ENCODE measurements at regions not wholly inside any gene's neighbourhood (a gene's known extent, or its start where the extent isn't known, plus 50 kb on each side); places are given as distances from the start of the nearest gene placed in this dataset.

- Histone ChIP-seq H3K9me3 (ENCODE audit: insufficient read depth, low read depth, low read length) (peaks cover 5% of the 10 kb centered on the region; the same call in 1 of the 2 replicates), H3K4me2 (ENCODE audit: low read depth, low read length, poor library complexity, severe bottlenecking) (no peak overlapping the region), H3K4me3 (ENCODE audit: low read length, poor library complexity, severe bottlenecking) (no peak overlapping the region), H3K79me2 (ENCODE audit: insufficient read depth, low read length) (no peaks in the 10 kb centered on the region), H3K4me1 (ENCODE audit: insufficient read depth, low read length, poor library complexity, severe bottlenecking) (no peaks in the 10 kb centered on the region), H3K9ac (ENCODE audit: low read depth, low read length, poor library complexity, severe bottlenecking) (no peak overlapping the region), H3F3A (ENCODE audit: low read depth) (no peaks in the 10 kb centered on the region), H3K9me2 (replicated peaks; ENCODE audit: low read depth, low read length) (no peaks in the 10 kb centered on the region), H3K36me3 (ENCODE audit: insufficient read depth, low read length) (no peaks in the 10 kb centered on the region), H4K20me1 (ENCODE audit: insufficient read depth, low read length, poor library complexity, severe bottlenecking) (no peaks in the 10 kb centered on the region), H2AFZ (ENCODE audit: low read length) (no peak overlapping the region), H3K27me3 (ENCODE audit: insufficient read depth, low read length, poor library complexity, severe bottlenecking) (no peaks in the 10 kb centered on the region)
- TF ChIP-seq CTCF (conservative IDR thresholded peaks at IDR 0.05; ENCODE audit: low read length): no peak
- TF ChIP-seq EZH2phosphoT487 (IDR thresholded peaks at IDR 0.05; ENCODE audit: borderline replicate concordance): no peak
Observed at GRCh38 chr10:130934293-130935127, 377.0 kb downstream of the TCERG1L start.

- no peaks in the 10 kb centered on the region for H3K79me2 ChIP-seq (ENCODE audit: insufficient read depth, low read length)
- H3K4me1 ChIP-seq (ENCODE audit: insufficient read depth, low read length, poor library complexity, severe bottlenecking): no peaks in the 10 kb centered on the region
- no peaks in the 10 kb centered on the region for H4K20me1 ChIP-seq (ENCODE audit: insufficient read depth, low read length, poor library complexity, severe bottlenecking)
- H3K4me2 ChIP-seq (ENCODE audit: low read depth, low read length, poor library complexity, severe bottlenecking): no peak overlapping the region
- H3K9ac ChIP-seq (ENCODE audit: low read depth, low read length, poor library complexity, severe bottlenecking): no peak overlapping the region
- no peaks in the 10 kb centered on the region for H3K36me3 ChIP-seq (ENCODE audit: insufficient read depth, low read length)
- peaks cover 5% of the 10 kb centered on the region; the same call in 1 of the 2 replicates for H3K9me3 ChIP-seq (ENCODE audit: insufficient read depth, low read depth, low read length)
- no peaks in the 10 kb centered on the region for H3K27me3 ChIP-seq (ENCODE audit: insufficient read depth, low read length, poor library complexity, severe bottlenecking)
- no peak overlapping the region for H2AFZ ChIP-seq (ENCODE audit: low read length)
- no peaks in the 10 kb centered on the region for H3F3A ChIP-seq (ENCODE audit: low read depth)
- H3K9me2 ChIP-seq (replicated peaks; ENCODE audit: low read depth, low read length): no peaks in the 10 kb centered on the region
- H3K4me3 ChIP-seq (ENCODE audit: low read length, poor library complexity, severe bottlenecking): no peak overlapping the region
- TF ChIP-seq EZH2phosphoT487 (IDR thresholded peaks at IDR 0.05; ENCODE audit: borderline replicate concordance): no peak
- no peak for TF ChIP-seq CTCF (conservative IDR thresholded peaks at IDR 0.05; ENCODE audit: low read length)
Observed at GRCh38 chr10:130935128-130935439, 376.4 kb downstream of the TCERG1L start.

- Histone ChIP-seq H3K79me2 (ENCODE audit: insufficient read depth, low read length) (no peaks in the 10 kb centered on the region), H3F3A (ENCODE audit: low read depth) (no peaks in the 10 kb centered on the region), H3K9me3 (ENCODE audit: insufficient read depth, low read depth, low read length) (peaks cover 4% of the 10 kb centered on the region; the same call in 1 of the 2 replicates), H3K9me2 (replicated peaks; ENCODE audit: low read depth, low read length) (no peaks in the 10 kb centered on the region), H3K4me2 (ENCODE audit: low read depth, low read length, poor library complexity, severe bottlenecking) (no peak overlapping the region), H3K9ac (ENCODE audit: low read depth, low read length, poor library complexity, severe bottlenecking) (no peak overlapping the region), H4K20me1 (ENCODE audit: insufficient read depth, low read length, poor library complexity, severe bottlenecking) (no peaks in the 10 kb centered on the region), H3K27me3 (ENCODE audit: insufficient read depth, low read length, poor library complexity, severe bottlenecking) (no peaks in the 10 kb centered on the region), H3K36me3 (ENCODE audit: insufficient read depth, low read length) (no peaks in the 10 kb centered on the region), H3K4me3 (ENCODE audit: low read length, poor library complexity, severe bottlenecking) (no peak overlapping the region), H3K4me1 (ENCODE audit: insufficient read depth, low read length, poor library complexity, severe bottlenecking) (no peaks in the 10 kb centered on the region), H2AFZ (ENCODE audit: low read length) (no peak overlapping the region)
- no peak for TF ChIP-seq CTCF (conservative IDR thresholded peaks at IDR 0.05; ENCODE audit: low read length)
- no peak for TF ChIP-seq EZH2phosphoT487 (IDR thresholded peaks at IDR 0.05; ENCODE audit: borderline replicate concordance)
Observed at GRCh38 chr10:130935897-130936550, 375.5 kb downstream of the TCERG1L start.
